ENCODE measurements at regions not wholly inside any gene's neighbourhood (a gene's known extent, or its start where the extent isn't known, plus 50 kb on each side); places are given as distances from the start of the nearest gene placed in this dataset.

GRCh38 chr1:115462566-115463076, 124.6 kb upstream of the NGF start:
- H3K4me3 ChIP-seq = no peak overlapping the region
- H3K4me1 Mint-ChIP-seq = peaks cover 9% of the 10 kb centered on the region
- H3K27ac Mint-ChIP-seq = no peak overlapping the region
- H3K9me3 Mint-ChIP-seq = no peaks in the 10 kb centered on the region
- no peaks in the 10 kb centered on the region for H3K36me3 Mint-ChIP-seq
- H3K79me2 ChIP-seq (ENCODE audit: low read depth) = no peaks in the 10 kb centered on the region
- no peaks in the 10 kb centered on the region for H4K20me1 ChIP-seq (ENCODE audit: low read depth)
- no peak overlapping the region for H3K4me3 Mint-ChIP-seq
- DNase-seq (ENCODE audit: low spot score) = no peak
- no peaks in the 10 kb centered on the region for H3K9me3 ChIP-seq (ENCODE audit: low read depth)
- no peak overlapping the region for H3K27ac ChIP-seq
- no peaks in the 10 kb centered on the region for H3K27me3 ChIP-seq
- no peaks in the 10 kb centered on the region for H3F3A ChIP-seq (ENCODE audit: low read depth)
- H3K27me3 Mint-ChIP-seq (ENCODE audit: insufficient read depth, low read depth) = peaks cover 2% of the 10 kb centered on the region
- no peak overlapping the region for H3K9ac ChIP-seq
- H3K36me3 ChIP-seq = no peaks in the 10 kb centered on the region
- H2AFZ ChIP-seq (replicated peaks) = no peak overlapping the region
- TF ChIP-seq EZH2phosphoT487 (IDR thresholded peaks at IDR 0.05) (no peak), CTCF (IDR thresholded peaks at IDR 0.05) (no peak), EZH2 (IDR thresholded peaks at IDR 0.05) (no peak)
- peaks cover 4% of the 10 kb centered on the region for H3K4me1 ChIP-seq
- H3K4me2 ChIP-seq = no peak overlapping the region

- Histone ChIP-seq H3K79me2 (ENCODE audit: low read depth) (no peaks in the 10 kb centered on the region), H3K4me3 (no peak overlapping the region), H3K36me3 (no peaks in the 10 kb centered on the region), H3K4me1 (no peaks in the 10 kb centered on the region), H3K9me3 (ENCODE audit: low read depth) (no peaks in the 10 kb centered on the region), H3K9ac (no peak overlapping the region), H2AFZ (replicated peaks) (no peak overlapping the region), H3F3A (ENCODE audit: low read depth) (no peaks in the 10 kb centered on the region), H4K20me1 (ENCODE audit: low read depth) (no peaks in the 10 kb centered on the region), H3K27me3 (no peaks in the 10 kb centered on the region), H3K4me2 (no peak overlapping the region), H3K27ac (no peak overlapping the region)
- Mint-ChIP-seq H3K4me3 (no peak overlapping the region), H3K27ac (no peak overlapping the region), H3K36me3 (no peaks in the 10 kb centered on the region), H3K9me3 (no peaks in the 10 kb centered on the region), H3K27me3 (ENCODE audit: insufficient read depth, low read depth) (peaks cover 2% of the 10 kb centered on the region), H3K4me1 (peaks cover 8% of the 10 kb centered on the region)
- DNase-seq (ENCODE audit: low spot score) = no peak
- TF ChIP-seq EZH2 (IDR thresholded peaks at IDR 0.05) (no peak), CTCF (IDR thresholded peaks at IDR 0.05) (no peak), EZH2phosphoT487 (IDR thresholded peaks at IDR 0.05) (no peak)
Observed at GRCh38 chr1:115461526-115461925, 123.5 kb upstream of the NGF start.

- no peak overlapping the region for H3K4me2 ChIP-seq
- no peaks in the 10 kb centered on the region for H3K36me3 Mint-ChIP-seq
- no peaks in the 10 kb centered on the region for H3K4me1 ChIP-seq
- no peak for DNase-seq (ENCODE audit: low spot score)
- no peaks in the 10 kb centered on the region for H3K9me3 Mint-ChIP-seq
- no peak overlapping the region for H3K4me3 ChIP-seq
- no peak overlapping the region for H3K4me3 Mint-ChIP-seq
- H3K27ac ChIP-seq = no peak overlapping the region
- H4K20me1 ChIP-seq (ENCODE audit: low read depth) = no peaks in the 10 kb centered on the region
- H3K9ac ChIP-seq = no peak overlapping the region
- TF ChIP-seq EZH2 (IDR thresholded peaks at IDR 0.05) (no peak), CTCF (IDR thresholded peaks at IDR 0.05) (no peak), EZH2phosphoT487 (IDR thresholded peaks at IDR 0.05) (no peak)
- no peak overlapping the region for H2AFZ ChIP-seq (replicated peaks)
- no peaks in the 10 kb centered on the region for H3K27me3 Mint-ChIP-seq (ENCODE audit: insufficient read depth, low read depth)
- H3K27ac Mint-ChIP-seq = no peak overlapping the region
- no peaks in the 10 kb centered on the region for H3K27me3 ChIP-seq
- H3F3A ChIP-seq (ENCODE audit: low read depth) = no peaks in the 10 kb centered on the region
- H3K79me2 ChIP-seq (ENCODE audit: low read depth) = no peaks in the 10 kb centered on the region
- no peaks in the 10 kb centered on the region for H3K9me3 ChIP-seq (ENCODE audit: low read depth)
- H3K4me1 Mint-ChIP-seq = peaks cover 11% of the 10 kb centered on the region
- H3K36me3 ChIP-seq = no peaks in the 10 kb centered on the region
Observed at GRCh38 chr1:115459161-115459560, 121.1 kb upstream of the NGF start.
